SK-N-SH treated with all-trans-retinoic acid at 6 μM for 48 hours (cell line): ENCODE measurements at regions not wholly inside any gene's neighbourhood (a gene's known extent, or its start where the extent isn't known, plus 50 kb on each side); places are given as distances from the start of the nearest gene placed in this dataset.

Experiments used
- ATAC-seq: fragments of 200-7000 bp; cut with Tn5 transposase; 3 replicates; pipeline ENCODE4 v1.9.1; 2020; ENCODE audit warnings: mild to moderate bottlenecking, moderate library complexity
- ARNTL ChIP-seq: fragments of 450-650 bp; formaldehyde crosslinking; IDR thresholded peaks from 2 replicates; pipeline ENCODE4 v1.5.0; 2020; ENCODE audit warnings: low read depth, mild to moderate bottlenecking, moderate library complexity, borderline replicate concordance
- CSDC2 ChIP-seq: fragments of 250-450 bp; sonication (Bioruptor Pico); IDR thresholded peaks from 2 replicates; pipeline ENCODE4 v1.5.0; 2020; ENCODE audit warnings: mild to moderate bottlenecking, moderate library complexity
- GLIS3 ChIP-seq: fragments of 250-450 bp; sonication (Bioruptor Pico); IDR thresholded peaks from 2 replicates; pipeline ENCODE4 v1.5.0; 2020; ENCODE audit warnings: mild to moderate bottlenecking, moderate library complexity
- ISL1 ChIP-seq: fragments of 250-450 bp; sonication (Bioruptor Pico); IDR thresholded peaks from 2 replicates; pipeline ENCODE4 v2.1.2; 2022; ENCODE audit warnings: mild to moderate bottlenecking, moderate library complexity
- OSR1 ChIP-seq: fragments of 250-450 bp; sonication (Bioruptor Pico); IDR thresholded peaks from 2 replicates; pipeline ENCODE4 v1.8.0; 2022; ENCODE audit warnings: moderate library complexity, mild to moderate bottlenecking, inconsistent platforms
- PPARA ChIP-seq: fragments of 250-450 bp; sonication (Bioruptor Pico); IDR thresholded peaks from 2 replicates; pipeline ENCODE4 v1.5.0; 2020; ENCODE audit warnings: mild to moderate bottlenecking, borderline replicate concordance
- RARB ChIP-seq: fragments of 250-450 bp; sonication (Bioruptor Pico); IDR thresholded peaks from 2 replicates; pipeline ENCODE4 v1.8.0; 2021; ENCODE audit warnings: mild to moderate bottlenecking, moderate library complexity
- SNAI2 ChIP-seq: fragments of 250-450 bp; sonication (Bioruptor Pico); IDR thresholded peaks from 2 replicates; pipeline ENCODE4 v1.5.0; 2020; ENCODE audit warnings: mild to moderate bottlenecking, moderate library complexity
- TCF4 ChIP-seq: fragments of 250-450 bp; sonication (Bioruptor Pico); IDR thresholded peaks from 2 replicates; pipeline ENCODE4 v1.8.0; 2021; ENCODE audit warnings: mild to moderate bottlenecking, moderate library complexity, borderline replicate concordance
- TOX ChIP-seq: fragments of 250-450 bp; sonication (Bioruptor Pico); IDR thresholded peaks from 2 replicates; pipeline ENCODE4 v1.8.0; 2021; ENCODE audit warnings: mild to moderate bottlenecking, moderate library complexity, borderline replicate concordance
- ZFP3 ChIP-seq: fragments of 250-450 bp; sonication (Bioruptor Pico); IDR thresholded peaks from 2 replicates; pipeline ENCODE4 v1.5.0; 2020; ENCODE audit warnings: mild to moderate bottlenecking, moderate library complexity
- ZFP30 ChIP-seq: fragments of 450-650 bp; formaldehyde crosslinking; IDR thresholded peaks from 2 replicates; pipeline ENCODE4 v1.5.0; 2022; ENCODE audit warnings: mild to moderate bottlenecking, moderate library complexity
- ZNF565 ChIP-seq: fragments of 450-650 bp; formaldehyde crosslinking; conservative IDR thresholded peaks from 2 replicates; pipeline ENCODE4 v1.5.0; 2020; ENCODE audit warnings: low read depth, mild to moderate bottlenecking, moderate library complexity
- ZNF70 ChIP-seq: fragments of 450-650 bp; formaldehyde crosslinking; IDR thresholded peaks from 2 replicates; pipeline ENCODE4 v1.5.0; 2020; ENCODE audit warnings: mild to moderate bottlenecking, moderate library complexity
- TF ChIP-seq, protein P1 (sequence below): fragments of 250-450 bp; sonication (Bioruptor Pico); IDR thresholded peaks from 2 replicates; pipeline ENCODE4 v1.8.0; 2021; ENCODE audit warnings: low read depth, mild to moderate bottlenecking, moderate library complexity, borderline replicate concordance
- TF ChIP-seq, protein P2 (sequence below): fragments of 250-450 bp; sonication (Bioruptor Pico); IDR thresholded peaks from 2 replicates; pipeline ENCODE4 v1.8.0; 2020; ENCODE audit warnings: mild to moderate bottlenecking, moderate library complexity, borderline replicate concordance
- TF ChIP-seq, protein P3 (sequence below): fragments of 250-450 bp; sonication (Bioruptor Pico); IDR thresholded peaks from 2 replicates; pipeline ENCODE4 v1.5.0; 2020; ENCODE audit warnings: mild to moderate bottlenecking, moderate library complexity
- TF ChIP-seq, protein P4 (sequence below): fragments of 250-450 bp; sonication (Bioruptor Pico); IDR thresholded peaks from 2 replicates; pipeline ENCODE4 v1.5.1; 2020; ENCODE audit warnings: low read depth, mild to moderate bottlenecking, moderate library complexity

DNA sequence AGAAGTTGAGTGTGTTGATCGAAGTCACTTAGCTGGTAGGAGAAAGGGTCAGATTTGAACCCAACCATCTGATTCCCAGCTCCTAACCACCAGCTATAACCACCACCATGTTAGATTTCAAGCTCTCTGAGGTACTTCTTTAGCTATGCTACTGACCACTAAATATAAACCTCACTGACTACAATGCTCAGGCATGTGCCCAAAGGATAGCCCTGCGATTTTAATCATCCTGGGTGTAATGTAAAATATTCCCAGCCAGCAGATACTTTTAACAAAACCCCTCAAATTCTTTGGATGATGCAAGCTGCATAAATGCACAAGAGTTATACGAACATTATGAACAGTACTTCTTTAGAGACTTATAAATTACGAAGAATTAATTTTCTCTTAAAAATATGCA is 115.2 kb upstream of the TSC22D2 start:
- ATAC-seq = no peak
- no peak for TF ChIP-seq TCF4 (CRISPR knock-in tag)
- TF ChIP-seq TOX (CRISPR knock-in tag) = no peak
- TF ChIP-seq, protein P1, sequence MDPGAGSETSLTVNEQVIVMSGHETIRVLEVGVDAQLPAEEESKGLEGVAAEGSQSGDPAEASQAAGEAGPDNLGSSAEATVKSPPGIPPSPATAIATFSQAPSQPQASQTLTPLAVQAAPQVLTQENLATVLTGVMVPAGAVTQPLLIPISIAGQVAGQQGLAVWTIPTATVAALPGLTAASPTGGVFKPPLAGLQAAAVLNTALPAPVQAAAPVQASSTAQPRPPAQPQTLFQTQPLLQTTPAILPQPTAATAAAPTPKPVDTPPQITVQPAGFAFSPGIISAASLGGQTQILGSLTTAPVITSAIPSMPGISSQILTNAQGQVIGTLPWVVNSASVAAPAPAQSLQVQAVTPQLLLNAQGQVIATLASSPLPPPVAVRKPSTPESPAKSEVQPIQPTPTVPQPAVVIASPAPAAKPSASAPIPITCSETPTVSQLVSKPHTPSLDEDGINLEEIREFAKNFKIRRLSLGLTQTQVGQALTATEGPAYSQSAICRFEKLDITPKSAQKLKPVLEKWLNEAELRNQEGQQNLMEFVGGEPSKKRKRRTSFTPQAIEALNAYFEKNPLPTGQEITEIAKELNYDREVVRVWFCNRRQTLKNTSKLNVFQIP (CRISPR knock-in tag) = no peak
- TF ChIP-seq, protein P2, sequence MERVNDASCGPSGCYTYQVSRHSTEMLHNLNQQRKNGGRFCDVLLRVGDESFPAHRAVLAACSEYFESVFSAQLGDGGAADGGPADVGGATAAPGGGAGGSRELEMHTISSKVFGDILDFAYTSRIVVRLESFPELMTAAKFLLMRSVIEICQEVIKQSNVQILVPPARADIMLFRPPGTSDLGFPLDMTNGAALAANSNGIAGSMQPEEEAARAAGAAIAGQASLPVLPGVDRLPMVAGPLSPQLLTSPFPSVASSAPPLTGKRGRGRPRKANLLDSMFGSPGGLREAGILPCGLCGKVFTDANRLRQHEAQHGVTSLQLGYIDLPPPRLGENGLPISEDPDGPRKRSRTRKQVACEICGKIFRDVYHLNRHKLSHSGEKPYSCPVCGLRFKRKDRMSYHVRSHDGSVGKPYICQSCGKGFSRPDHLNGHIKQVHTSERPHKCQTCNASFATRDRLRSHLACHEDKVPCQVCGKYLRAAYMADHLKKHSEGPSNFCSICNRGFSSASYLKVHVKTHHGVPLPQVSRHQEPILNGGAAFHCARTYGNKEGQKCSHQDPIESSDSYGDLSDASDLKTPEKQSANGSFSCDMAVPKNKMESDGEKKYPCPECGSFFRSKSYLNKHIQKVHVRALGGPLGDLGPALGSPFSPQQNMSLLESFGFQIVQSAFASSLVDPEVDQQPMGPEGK (CRISPR knock-in tag) = no peak
- no peak for TF ChIP-seq RARB
- TF ChIP-seq ARNTL (CRISPR knock-in tag) = no peak
- TF ChIP-seq SNAI2 (CRISPR knock-in tag) = no peak
- no peak for TF ChIP-seq OSR1 (CRISPR knock-in tag)
- TF ChIP-seq ZFP3 (CRISPR knock-in tag) = no peak
- TF ChIP-seq GLIS3 (CRISPR knock-in tag) = no peak
- TF ChIP-seq ZNF565 = no peak
- TF ChIP-seq CSDC2 = no peak
- no peak for TF ChIP-seq ZNF70 (CRISPR knock-in tag)

DNA sequence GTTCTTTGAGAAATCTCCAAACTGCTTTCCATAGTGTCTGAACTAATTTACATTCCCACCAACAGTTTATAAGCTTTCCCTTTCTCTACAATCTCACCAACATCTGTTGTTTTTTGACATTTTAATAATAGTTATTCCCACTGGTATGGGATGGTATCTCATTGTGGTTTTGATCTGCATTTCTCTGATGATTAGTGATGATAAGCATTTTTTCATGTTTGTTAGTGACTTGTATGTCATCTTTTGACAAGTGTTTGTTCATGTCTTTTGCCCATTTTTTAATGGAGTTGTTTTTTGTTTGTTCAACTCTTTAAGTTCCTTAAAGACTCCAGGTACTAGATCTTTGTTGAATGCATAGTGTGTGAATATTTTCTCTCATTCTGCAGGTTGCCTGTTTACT is 116.6 kb upstream of the TSC22D2 start:
- no peak for TF ChIP-seq PPARA (CRISPR knock-in tag)
- TF ChIP-seq, protein P3, sequence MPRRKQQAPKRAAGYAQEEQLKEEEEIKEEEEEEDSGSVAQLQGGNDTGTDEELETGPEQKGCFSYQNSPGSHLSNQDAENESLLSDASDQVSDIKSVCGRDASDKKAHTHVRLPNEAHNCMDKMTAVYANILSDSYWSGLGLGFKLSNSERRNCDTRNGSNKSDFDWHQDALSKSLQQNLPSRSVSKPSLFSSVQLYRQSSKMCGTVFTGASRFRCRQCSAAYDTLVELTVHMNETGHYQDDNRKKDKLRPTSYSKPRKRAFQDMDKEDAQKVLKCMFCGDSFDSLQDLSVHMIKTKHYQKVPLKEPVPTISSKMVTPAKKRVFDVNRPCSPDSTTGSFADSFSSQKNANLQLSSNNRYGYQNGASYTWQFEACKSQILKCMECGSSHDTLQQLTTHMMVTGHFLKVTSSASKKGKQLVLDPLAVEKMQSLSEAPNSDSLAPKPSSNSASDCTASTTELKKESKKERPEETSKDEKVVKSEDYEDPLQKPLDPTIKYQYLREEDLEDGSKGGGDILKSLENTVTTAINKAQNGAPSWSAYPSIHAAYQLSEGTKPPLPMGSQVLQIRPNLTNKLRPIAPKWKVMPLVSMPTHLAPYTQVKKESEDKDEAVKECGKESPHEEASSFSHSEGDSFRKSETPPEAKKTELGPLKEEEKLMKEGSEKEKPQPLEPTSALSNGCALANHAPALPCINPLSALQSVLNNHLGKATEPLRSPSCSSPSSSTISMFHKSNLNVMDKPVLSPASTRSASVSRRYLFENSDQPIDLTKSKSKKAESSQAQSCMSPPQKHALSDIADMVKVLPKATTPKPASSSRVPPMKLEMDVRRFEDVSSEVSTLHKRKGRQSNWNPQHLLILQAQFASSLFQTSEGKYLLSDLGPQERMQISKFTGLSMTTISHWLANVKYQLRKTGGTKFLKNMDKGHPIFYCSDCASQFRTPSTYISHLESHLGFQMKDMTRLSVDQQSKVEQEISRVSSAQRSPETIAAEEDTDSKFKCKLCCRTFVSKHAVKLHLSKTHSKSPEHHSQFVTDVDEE (CRISPR knock-in tag) = no peak
- no peak for TF ChIP-seq ZFP30 (CRISPR knock-in tag)
- no peak for ATAC-seq

DNA sequence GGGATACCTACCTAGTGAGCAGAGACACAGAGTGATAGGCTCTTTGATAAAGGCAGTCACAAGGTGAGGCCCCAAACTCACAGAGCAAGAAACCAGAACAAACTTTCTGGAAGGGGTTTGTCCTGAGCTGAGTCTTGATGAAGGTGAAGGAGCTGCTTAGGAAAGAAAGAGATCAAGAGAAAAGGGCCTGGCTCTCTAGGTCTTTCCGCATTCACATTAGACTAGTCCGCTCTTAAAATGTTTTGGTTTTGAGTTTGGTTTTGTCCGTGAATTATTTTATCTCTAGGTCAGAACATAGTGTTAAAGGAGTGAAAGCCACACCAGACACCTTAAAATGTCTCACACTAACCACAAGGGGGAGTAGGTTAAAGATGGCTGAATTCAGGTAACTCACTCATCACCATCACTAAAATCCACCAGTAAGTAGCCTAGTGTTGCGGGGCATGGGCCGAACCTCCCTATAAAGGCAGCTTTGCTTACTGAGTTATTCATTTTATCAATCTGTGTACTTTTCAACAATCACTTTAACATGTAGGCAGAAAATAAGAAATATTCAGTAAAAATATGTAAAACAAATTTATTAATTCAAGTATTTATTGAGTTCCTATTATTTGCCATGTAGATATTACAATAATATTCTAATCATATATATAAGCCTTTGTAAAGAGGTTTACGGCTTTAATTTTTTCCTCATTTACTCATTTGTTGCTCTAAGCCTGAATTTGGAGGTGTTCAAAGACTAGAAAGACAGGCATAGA is 121.5 kb upstream of the TSC22D2 start:
- no peak for TF ChIP-seq SNAI2 (CRISPR knock-in tag)
- TF ChIP-seq ZFP3 (CRISPR knock-in tag) = no peak
- no peak for TF ChIP-seq TCF4 (CRISPR knock-in tag)
- peak; percentile 90 for ATAC-seq

DNA sequence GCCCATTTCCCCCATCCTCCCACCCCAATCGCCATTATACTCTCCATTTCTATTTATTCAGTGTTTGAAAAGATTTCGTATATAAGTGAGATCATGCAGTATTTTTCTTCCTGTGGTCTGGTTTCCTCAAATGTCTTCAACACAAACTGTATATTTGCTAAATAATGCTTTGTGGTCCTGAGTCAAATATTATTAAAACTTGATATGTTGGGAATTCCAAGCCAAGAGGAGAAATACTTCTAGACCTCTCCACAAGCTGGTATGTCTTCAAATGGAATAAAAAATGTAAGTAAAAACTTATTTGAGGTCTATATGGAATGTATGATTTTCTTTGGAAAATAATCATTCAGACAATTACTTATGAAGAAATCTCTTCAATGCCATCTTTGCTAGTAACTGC is 122.5 kb upstream of the TSC22D2 start:
- TF ChIP-seq, protein P1 (CRISPR knock-in tag) = no peak
- TF ChIP-seq, protein P4, sequence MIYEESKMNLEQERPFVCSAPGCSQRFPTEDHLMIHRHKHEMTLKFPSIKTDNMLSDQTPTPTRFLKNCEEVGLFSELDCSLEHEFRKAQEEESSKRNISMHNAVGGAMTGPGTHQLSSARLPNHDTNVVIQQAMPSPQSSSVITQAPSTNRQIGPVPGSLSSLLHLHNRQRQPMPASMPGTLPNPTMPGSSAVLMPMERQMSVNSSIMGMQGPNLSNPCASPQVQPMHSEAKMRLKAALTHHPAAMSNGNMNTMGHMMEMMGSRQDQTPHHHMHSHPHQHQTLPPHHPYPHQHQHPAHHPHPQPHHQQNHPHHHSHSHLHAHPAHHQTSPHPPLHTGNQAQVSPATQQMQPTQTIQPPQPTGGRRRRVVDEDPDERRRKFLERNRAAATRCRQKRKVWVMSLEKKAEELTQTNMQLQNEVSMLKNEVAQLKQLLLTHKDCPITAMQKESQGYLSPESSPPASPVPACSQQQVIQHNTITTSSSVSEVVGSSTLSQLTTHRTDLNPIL (CRISPR knock-in tag) = no peak
- TF ChIP-seq ARNTL (CRISPR knock-in tag) (no peak), ZFP3 (CRISPR knock-in tag) (no peak), ZFP30 (CRISPR knock-in tag) (no peak), RARB (no peak), ISL1 (CRISPR knock-in tag) (no peak), OSR1 (CRISPR knock-in tag) (no peak), TCF4 (CRISPR knock-in tag) (no peak), SNAI2 (CRISPR knock-in tag) (no peak), TOX (CRISPR knock-in tag) (no peak), ZNF70 (CRISPR knock-in tag) (no peak)
- no peak for ATAC-seq
